ENCODE measurements at regions not wholly inside any gene's neighbourhood (a gene's known extent, or its start where the extent isn't known, plus 50 kb on each side); places are given as distances from the start of the nearest gene placed in this dataset.
A peak's percentile ranks its signal among the peaks of the same experiment; 100 is the strongest.

DNA sequence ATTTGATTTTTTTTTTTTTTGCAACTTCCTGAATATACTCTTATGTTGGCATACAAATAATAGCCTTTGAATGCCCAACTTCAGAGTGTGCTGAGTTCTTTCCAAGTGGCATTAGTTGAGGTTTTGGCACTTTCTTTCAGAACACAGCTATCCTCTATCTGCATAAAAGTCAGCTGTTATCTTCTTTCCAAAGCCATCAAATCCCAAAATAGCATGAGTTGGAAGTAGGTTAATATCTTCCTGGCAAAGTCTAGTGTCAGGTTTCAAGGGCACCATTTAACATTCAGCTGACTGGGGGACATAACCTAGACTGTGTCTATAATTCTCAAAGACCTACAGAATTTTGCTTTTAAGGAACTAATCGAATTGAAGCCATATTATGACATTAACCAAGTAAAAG lies 223.9 kb downstream of the PLPP3 start:
- no peak for DNase-seq

DNA sequence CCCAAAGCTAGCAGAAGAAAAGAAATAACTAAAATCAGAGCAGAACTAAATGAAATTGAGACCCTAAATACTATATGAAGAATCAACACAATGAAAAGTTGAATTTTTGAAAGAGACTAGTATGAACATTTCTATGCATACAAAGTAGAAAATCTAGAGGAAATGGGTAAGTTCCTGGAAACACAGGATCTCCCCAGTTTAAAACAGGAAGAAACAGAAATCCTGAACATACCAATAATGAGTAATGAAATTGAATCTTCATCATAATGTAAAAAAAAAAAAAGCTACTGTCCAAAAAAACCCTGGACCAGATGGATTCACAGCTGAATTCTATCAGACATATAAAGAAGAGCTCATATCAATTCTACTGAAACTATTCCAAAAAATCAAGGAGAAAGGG lies 233.5 kb downstream of the PLPP3 start:
- DNase-seq, result no peak

DNA sequence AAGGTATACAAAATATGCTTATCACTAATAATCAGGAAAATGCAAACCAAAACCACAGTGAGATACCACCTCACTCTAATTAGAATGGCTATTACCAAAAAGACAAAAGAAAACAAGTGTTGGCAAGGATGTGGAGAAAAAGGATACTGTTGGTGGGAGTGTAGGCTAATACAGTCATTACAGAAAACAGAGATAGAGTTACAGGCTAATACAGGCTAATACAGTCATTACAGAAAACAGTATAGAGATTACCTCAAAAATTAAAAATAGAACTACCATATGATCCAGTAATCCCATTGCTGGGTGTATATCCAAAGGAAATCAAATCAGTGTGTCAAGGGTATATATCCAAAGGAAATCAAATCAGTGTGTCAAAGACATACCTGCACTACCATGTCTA lies 238.4 kb downstream of the PLPP3 start:
- no peak for DNase-seq

DNA sequence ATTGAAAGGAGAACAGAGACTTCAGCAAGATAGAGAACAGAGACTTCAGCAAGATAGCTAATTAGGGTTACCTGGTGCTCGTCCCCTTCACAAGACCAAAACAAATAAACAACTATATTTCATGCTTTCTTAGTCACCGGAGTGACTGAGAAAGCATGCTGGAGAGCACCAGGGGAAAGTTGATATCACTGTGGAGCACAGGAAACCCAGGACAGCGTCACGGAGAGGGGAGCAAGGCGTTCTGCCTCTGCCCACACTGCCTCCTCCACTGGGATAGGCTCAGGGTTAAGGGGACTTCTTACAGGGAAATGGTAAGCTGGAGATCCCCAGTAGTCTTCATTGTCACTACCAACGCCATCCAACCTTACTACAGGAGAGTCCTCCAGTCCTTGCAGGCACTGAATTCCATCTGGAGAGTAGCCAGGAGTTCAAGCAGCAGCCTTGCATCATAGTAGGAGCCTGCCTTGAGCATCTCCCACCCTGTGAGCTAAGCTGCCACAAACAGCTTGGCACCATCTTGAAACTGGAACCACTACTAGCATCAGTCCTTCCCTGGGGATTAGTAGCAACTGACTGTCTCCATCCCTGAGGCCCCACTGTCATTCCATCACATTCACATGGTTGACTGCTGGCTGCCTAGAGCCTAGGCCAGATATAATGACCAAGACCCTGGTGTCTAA lies 239.4 kb downstream of the PLPP3 start:
- no peak for DNase-seq

DNA sequence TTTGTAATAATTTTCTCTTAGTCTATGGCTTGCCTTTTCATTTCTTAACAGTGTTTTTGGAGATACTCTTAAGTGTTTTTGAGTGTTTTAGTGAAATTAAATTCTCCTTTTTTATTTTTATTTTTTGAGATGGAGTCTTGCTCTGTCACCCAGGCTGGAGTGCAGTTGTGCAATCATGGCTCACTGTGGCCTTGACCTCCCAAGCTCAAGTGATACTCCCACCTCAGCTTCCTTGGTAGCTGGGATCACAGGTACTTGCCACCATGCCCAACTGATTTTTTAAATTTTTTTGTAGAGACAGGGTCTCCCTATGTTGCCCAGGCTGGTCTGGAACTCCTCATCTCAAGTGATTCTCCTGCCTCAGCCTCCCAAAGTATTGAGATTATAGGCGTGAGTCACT lies 240.3 kb downstream of the PLPP3 start:
- DNase-seq, result no peak

DNA sequence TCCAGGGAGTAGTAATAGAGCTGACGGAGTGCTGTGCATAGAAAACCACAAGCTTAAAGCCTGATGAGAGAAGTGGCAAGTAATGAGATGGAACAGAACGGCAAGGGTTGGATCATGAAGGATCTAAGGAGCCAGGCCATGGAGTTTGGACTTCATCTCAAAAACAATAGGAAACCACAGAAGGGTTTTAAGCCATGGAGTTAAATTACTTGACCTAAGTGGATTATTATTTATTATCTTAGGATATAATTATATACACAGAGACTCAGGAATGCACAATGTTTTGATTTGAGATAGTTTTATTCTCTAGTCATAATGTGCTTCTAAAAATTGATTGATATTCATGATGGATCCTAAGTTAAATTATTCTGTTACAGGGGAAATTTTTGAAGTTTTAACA lies 242.4 kb downstream of the PLPP3 start:
- DNase-seq, result no peak

DNA sequence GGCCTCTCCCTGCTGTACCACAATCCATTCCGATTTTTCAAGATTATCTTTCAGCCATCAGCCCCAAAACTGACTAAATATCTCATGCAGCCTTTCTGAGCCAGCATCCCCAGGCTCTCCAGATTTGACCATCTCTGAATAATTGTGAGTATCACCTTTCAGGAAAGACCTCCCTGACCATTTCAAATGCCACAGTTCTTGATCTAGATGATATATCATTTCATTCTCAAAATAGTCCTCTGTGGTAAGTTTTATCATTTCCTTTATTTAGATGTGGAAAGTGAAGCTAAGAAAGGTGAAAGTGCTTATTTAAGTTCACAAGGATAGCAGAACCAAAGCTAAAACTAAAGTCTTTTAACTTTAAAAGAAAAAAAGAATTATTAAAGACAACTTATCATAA lies 244.0 kb downstream of the PLPP3 start:
- DNase-seq, result no peak

DNA sequence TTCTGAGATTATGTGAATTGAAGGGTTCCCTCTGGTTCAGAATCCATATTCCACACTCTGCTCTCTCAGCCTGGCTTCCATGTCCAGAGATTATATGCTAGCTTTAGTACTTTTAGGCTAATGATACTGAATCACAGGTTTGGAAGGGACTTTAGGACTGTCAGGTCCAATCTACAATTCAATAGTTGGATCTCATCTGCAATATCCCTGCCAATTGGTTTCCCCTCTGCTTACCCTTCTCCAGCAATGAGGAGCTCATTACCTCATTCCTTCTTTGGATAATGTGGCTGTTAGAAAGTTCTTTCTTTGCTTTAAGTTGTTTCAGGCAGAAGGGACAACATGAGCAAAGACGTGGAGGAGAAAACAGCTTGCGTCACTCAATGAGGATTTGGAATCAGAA lies 245.3 kb downstream of the PLPP3 start:
- no peak for DNase-seq

DNA sequence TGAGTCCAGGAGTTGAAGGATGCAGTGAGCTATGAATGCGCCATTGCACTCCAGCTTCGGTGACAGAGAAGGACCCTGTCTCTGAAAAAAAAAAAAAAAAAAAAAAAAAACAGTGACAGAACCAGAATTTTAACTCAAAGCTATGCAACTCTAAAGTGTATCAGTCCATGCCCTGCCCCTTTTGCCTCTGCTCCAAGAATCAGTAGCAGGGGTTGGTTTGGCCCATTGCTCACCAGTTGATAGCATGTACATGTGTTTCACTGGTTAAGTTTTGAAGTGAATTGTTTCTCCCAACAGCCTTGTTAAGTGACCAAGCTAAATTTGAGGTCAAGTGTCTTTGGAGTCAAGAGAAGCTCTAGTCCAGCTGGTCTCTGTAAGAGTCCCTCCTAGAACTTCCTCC lies 245.9 kb downstream of the PLPP3 start:
- DNase-seq, result no peak

DNA sequence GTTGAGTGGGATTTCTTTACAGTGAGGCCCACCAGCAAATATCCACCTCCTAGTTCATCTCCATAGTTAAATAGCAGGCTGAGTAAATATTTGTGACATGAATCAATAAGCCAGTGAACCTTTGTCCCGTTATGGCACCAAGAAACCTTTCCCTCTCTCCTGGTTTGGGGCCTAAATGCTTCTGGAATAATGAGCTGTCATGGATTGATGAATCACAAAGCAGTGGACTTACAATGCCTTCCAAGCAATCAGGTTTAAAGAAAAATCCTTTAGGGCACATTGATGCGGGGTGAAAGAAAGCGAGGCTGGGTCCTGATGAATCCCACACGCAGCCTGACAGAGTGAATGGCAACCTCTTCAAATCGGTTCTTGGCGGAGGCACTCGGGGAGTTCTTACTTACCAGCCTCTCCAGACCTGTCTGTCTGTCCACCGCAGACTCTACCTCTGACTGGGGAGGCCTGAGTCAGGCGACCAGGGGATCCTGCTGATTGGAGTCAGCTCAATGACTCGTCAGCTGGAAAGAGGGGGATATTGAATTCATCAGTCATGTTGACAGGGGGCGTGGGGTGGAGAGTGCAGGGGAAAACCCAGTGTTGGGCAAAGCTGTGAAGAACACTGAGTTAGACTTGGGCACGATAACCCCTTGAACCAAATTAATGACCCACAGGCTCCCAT lies 247.3 kb downstream of the PLPP3 start:
- DNase-seq, result no peak

DNA sequence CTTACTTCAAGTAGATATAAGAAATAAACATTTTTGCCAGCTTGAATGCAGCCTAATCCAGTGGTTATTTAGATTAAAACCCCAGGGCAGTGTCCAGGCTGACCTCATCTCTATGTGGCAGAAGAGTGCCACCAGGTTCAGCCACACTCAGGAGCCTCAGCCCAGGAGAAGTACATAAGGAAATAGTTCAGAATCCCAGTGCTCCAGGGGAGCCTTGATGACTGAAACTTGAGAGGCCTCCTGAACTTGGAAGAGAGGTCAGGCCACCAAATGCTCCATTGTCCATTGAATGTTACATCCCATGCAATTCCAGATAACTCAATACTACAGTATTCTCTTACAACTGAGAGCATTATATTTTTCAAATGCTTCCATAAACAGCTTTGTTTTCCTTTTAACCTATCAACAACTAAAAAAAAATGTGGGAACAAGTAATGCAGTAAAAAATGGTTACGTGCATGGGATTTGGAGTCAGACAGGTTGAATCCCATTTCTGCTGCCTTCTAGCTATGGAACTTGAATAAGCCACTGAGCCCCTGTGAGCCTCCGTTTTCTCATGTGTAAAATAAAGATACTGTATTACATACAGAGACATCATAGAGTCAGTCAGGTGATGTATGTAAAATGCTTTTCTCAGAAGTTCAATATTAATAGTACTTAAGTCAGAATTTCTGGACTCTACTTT lies 248.0 kb downstream of the PLPP3 start:
- no peak for DNase-seq

DNA sequence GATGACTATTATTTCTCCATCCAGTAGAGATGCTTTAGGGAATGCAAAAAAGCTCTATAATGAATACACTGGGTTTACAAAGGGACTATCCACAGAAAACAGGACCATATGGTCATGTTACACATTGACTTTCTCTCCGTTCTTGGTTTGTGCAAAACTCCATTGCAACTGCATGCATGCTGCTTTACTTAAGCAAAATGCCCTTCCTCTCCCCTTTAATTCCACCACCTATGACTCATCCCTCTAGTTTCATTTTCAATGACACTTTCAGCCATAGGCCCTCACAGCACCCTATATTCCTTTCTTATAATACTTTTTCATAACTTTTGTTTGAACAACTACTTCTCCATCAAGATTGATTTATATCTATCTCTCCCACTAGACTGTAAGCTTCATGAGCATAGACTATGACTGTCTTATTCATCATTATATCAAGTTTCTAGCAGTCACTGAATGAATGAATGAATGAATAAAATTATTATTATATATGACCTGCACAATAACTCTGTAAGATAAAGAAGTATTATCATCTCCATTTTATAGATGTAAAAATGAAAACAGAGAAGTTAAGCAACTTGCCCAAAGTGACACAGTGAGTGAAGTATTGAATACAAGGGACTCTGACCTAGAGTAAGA lies 248.9 kb downstream of the PLPP3 start:
- no peak for DNase-seq

DNA sequence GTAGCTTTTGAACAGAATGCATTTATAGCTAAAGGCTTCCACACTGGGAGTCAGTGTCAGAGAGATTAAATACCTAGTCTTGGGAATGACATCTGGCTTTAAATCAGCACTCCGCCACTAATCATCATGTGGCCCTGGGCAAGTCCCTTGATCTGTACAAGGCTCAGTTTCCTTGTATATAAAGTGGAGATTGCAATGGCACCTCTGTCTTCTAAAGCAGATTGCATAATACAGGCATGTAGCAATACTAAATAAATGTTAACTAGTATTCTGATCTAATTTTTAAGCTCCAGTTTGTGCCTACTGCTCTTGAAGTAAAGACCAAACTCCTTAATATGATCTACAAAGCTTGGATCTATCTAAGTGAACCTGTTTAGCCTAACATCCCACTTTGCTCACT lies 249.4 kb downstream of the PLPP3 start:
- DNase-seq, result no peak

DNA sequence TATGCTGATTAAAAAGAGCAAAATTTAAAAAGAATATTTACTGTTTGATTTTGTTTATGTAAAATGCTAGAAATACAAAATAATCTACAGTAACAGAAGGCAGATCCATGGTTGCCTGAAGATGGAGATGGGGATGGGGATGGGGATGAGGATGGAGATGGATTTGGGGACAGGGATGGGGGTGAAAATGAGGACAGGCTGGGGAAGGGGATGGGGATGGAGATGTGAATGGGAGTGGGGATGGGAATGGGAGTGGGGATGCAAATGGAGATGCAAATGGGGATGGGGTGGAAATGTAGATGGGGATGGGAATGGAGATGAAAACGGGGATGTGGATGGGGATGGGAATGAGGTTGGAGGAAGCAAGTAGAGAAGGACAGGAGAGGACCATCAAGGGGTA lies 252.2 kb downstream of the PLPP3 start:
- DNase-seq, result no peak

DNA sequence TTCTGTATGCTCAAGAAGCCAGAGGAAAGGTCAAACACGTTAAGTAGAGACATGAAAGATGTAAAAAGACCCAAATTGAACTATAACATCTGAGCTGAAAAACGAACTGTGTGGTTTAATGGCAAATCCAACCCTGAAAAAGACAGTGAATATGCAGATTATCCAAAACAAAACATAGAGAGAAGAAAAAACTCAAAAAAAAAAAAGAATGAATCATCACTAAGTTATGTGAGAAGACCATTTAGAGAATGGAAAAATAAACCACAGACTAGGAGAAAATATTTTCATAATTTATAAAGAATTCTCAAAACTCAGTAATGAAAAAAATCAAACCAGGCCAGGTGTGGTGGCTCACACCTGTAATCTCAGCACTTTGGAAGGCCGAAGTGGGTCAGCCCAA lies 253.3 kb downstream of the PLPP3 start:
- DNase-seq, result no peak

DNA sequence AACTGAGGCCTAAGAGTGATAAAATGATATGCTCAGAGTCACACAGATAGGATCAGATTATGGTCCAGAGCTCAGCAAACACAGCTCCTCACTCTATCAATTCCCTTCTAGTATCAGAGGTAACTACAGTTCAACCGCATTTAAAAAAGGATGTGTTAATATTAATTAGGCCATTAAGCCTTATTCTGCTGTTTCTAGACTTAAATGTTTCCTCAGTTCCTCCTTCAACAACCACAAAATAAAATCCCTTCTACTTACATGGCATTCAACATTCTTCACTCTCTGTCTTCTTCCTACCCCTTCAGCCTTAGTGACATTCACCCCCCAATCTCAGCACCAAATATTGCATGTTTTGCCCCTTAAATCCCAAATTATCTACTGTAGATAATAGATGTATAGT lies 254.9 kb downstream of the PLPP3 start:
- no peak for DNase-seq

DNA sequence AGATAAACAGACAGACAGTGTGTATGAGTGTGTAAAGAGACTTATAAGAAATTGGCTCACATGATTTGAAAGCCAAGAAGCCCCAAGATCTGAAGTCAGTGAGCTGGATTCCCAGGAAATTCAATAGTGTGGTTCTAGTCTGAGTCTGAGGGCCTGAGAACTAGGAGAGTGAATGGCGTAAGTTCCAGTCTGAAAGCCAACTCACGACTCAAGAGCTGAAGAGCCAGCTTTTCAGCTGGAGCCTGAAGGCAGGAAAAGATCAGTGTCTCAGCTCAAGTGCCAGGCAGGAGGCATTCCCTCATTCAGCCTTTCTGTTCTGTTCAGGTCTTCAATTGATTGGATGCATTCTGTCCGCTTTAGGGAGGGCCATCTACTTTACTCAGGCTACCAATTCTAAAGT lies 257.2 kb downstream of the PLPP3 start:
- DNase-seq, result no peak

DNA sequence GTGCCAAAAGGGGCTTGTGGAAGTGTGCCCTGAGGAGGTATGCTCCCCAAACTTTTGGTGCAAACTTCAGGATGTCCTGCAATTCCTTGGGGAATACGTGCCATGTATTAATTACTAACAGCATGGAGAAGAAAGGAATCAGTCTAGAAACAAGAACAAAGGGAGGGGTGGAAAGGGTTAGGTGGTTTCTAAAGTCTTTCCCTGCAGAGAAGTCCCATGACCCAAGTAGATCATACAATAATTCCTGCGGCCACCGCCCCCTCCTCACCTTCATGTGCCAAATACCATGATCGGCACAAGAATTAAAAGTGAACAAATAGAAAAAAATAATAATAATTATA lies 258.2 kb downstream of the PLPP3 start:
- DNase-seq, result no peak

DNA sequence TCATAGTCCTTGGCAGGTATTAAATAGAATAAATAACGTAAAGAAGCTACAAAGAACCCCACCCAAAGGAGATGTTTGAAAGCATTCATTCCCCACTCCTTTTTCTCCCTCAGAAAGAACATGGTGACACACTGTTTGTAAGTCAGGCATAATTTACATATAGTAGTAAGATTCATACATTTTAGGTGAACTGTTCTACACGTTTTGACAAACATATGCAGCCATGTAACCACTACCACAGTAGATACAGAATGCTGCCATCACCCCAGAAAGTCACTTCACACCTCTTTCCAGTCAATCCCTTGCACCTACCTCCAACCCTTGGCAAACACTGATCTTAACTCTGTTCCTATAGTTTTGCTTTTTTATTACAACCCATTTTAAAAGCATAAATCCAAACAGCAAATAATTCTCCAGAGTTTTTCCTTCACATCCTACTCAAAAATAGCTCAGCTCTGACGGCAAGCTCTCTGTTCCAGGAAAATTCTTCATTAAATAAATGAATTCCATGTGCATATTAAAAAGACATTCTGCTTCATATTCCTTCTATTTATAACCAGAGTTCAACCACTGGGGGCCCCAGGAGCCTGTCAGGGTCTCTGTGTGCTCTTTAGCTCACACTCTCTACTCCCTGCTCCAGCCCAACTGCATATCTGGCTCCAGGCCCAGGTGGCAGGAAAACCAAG lies 258.8 kb downstream of the PLPP3 start:
- DNase-seq, result peak; percentile 74

DNA sequence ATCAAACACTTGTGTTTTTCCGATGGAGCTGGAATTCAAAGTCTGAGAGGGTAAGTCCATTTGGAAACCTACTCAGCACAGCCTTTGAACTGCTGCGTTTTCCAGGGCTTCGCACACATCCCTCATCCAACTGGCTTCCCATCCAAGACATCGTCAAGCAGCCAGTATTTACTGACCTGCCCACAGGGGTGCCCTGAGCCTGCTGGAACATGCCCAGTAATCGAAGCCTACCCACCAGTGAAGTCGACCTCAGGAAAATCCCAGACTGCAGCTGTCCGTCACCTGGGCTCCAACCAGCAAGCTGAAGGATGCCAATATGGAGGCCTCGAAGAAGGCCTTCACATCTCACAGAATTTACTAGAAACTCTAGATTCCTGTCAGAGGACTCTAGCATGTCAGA lies 261.6 kb downstream of the PLPP3 start:
- no peak for DNase-seq

DNA sequence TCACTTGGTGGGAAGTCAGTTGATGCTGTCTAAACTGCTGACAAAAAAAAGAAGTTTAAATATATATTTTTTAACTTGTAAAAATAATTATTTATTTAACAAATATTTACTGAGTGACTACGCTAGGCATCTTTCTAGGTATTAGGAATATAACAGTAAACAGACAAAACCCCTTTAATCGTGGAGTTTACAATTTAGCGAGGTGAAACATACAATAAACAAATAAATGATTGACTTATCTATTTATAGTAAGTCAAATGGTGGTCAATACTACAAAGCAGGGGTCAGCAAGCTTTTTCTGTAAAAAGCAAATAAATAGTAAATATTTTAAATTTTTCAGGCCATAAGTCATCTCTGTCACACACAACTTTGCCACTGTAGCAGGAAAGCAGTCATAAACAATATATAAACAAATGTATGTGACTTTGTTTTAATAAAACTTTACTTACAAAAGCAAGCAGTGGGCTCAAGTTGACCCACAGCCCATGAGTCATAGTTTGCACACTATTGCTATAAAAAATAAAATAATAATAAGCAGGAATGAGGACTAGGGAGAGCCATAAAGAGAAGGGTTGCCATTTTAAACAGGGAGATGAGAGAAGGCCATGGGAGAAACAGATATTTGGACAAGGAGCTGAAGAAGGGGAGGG lies 263.9 kb downstream of the PLPP3 start:
- no peak for DNase-seq

DNA sequence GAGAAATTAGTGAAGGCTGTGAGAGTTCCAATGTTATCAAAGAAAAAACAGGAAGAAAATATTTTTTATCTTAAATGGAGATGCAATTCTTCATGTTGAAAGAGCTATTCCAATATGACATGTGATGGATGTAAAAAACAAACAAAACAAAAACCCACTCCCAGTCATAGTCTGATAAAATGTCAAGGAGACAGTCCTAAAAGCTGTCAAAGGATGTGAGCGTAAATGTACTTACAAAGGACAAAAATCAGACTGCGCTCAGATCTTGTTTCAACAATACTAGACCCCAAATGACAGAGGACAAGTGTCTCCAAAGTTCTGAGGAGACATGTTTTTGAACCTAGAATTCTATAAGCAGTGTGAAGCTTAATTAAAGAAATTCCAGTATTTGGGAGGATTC lies 265.8 kb downstream of the PLPP3 start:
- no peak for DNase-seq

DNA sequence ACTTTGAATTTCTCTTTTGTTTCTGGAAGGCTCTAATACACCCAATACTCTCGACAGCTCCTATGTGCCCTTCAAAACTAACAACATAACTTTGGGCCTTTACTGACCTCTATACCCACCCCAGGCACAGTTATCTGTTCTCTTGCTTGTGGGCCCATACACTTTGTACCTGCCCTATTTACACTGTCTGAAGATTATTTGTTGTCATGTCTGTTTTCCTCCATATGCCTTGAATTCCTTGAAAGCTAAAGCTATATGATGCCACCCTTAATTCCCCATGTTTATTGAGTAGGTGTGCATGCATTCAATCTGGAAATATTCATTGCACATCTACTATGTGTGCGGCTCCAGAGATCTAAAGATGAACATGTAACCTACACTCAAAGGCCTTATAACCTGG lies 267.6 kb downstream of the PLPP3 start:
- no peak for DNase-seq
